HL-60 (cell line): ENCODE measurements at regions not wholly inside any gene's neighbourhood (a gene's known extent, or its start where the extent isn't known, plus 50 kb on each side); places are given as distances from the start of the nearest gene placed in this dataset.

Source experiments
- DNase-seq, 2 experiments: peaks; one replicate each; pipeline ENCODE4 v3.0.0-alpha.2; 2010 to 2020; ENCODE audit warnings: low read depth in 1 of 2, low spot score in 1 of 2
- H3K27ac ChIP-seq: fragments of 250-450 bp; sonication (Bioruptor Pico); replicated peaks from 2 replicates; pipeline ENCODE4 v1.5.1; 2020; ENCODE audit warnings: mild to moderate bottlenecking, moderate library complexity
- H3K27me3 ChIP-seq: fragments of 250-450 bp; sonication (Bioruptor Pico); 2 replicates; pipeline ENCODE4 v1.5.1; 2021; ENCODE audit warnings: mild to moderate bottlenecking, moderate library complexity; ENCODE audit not compliant: insufficient read depth, poor library complexity, severe bottlenecking
- H3K4me3 ChIP-seq: replicated peaks from 2 replicates; pipeline ENCODE4 v1.5.1; 2011; ENCODE audit warnings: mild to moderate bottlenecking, control low read depth, low read length; ENCODE audit not compliant: insufficient read depth
- GABPA ChIP-seq: IDR thresholded peaks from 2 replicates; pipeline ENCODE4 v1.6.1; 2012; ENCODE audit warnings: low read depth
- POLR2AphosphoS5 ChIP-seq: IDR thresholded peaks from 2 replicates; pipeline ENCODE4 v1.6.1; 2012; ENCODE audit warnings: low read depth
- SPI1 ChIP-seq: IDR thresholded peaks from 2 replicates; pipeline ENCODE4 v1.6.1; 2012; ENCODE audit warnings: low read depth, mild to moderate bottlenecking, borderline replicate concordance
- TF ChIP-seq, protein P1 (sequence below): IDR thresholded peaks from one replicate; pipeline ENCODE4 v1.5.1; 2011; ENCODE audit warnings: low read length, control low read depth, inconsistent platforms; ENCODE audit not compliant: insufficient read depth
- TF ChIP-seq, protein P2 (sequence below): IDR thresholded peaks from 2 replicates; pipeline ENCODE4 v1.6.1; 2012; ENCODE audit warnings: low read depth; ENCODE audit not compliant: insufficient replicate concordance

GRCh38 chr12:88985011-88985410, 367.3 kb downstream of the DUSP6 start:
- Histone ChIP-seq H3K27ac (no peak overlapping the region), H3K27me3 (no peaks in the 10 kb centered on the region), H3K4me3 (no peak overlapping the region)
- no peak for DNase-seq
- TF ChIP-seq, protein P1, sequence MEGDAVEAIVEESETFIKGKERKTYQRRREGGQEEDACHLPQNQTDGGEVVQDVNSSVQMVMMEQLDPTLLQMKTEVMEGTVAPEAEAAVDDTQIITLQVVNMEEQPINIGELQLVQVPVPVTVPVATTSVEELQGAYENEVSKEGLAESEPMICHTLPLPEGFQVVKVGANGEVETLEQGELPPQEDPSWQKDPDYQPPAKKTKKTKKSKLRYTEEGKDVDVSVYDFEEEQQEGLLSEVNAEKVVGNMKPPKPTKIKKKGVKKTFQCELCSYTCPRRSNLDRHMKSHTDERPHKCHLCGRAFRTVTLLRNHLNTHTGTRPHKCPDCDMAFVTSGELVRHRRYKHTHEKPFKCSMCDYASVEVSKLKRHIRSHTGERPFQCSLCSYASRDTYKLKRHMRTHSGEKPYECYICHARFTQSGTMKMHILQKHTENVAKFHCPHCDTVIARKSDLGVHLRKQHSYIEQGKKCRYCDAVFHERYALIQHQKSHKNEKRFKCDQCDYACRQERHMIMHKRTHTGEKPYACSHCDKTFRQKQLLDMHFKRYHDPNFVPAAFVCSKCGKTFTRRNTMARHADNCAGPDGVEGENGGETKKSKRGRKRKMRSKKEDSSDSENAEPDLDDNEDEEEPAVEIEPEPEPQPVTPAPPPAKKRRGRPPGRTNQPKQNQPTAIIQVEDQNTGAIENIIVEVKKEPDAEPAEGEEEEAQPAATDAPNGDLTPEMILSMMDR = no peak
- TF ChIP-seq SPI1 (no peak), GABPA (no peak), POLR2AphosphoS5 (no peak)
- TF ChIP-seq, protein P2, sequence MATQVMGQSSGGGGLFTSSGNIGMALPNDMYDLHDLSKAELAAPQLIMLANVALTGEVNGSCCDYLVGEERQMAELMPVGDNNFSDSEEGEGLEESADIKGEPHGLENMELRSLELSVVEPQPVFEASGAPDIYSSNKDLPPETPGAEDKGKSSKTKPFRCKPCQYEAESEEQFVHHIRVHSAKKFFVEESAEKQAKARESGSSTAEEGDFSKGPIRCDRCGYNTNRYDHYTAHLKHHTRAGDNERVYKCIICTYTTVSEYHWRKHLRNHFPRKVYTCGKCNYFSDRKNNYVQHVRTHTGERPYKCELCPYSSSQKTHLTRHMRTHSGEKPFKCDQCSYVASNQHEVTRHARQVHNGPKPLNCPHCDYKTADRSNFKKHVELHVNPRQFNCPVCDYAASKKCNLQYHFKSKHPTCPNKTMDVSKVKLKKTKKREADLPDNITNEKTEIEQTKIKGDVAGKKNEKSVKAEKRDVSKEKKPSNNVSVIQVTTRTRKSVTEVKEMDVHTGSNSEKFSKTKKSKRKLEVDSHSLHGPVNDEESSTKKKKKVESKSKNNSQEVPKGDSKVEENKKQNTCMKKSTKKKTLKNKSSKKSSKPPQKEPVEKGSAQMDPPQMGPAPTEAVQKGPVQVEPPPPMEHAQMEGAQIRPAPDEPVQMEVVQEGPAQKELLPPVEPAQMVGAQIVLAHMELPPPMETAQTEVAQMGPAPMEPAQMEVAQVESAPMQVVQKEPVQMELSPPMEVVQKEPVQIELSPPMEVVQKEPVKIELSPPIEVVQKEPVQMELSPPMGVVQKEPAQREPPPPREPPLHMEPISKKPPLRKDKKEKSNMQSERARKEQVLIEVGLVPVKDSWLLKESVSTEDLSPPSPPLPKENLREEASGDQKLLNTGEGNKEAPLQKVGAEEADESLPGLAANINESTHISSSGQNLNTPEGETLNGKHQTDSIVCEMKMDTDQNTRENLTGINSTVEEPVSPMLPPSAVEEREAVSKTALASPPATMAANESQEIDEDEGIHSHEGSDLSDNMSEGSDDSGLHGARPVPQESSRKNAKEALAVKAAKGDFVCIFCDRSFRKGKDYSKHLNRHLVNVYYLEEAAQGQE = no peak

GRCh38 chr12:88982694-88983093, 369.6 kb downstream of the DUSP6 start:
- TF ChIP-seq GABPA = no peak
- TF ChIP-seq, protein P2 = no peak
- Histone ChIP-seq H3K27me3 (no peaks in the 10 kb centered on the region), H3K27ac (no peak overlapping the region), H3K4me3 (no peak overlapping the region)
- no peak for DNase-seq

DNA sequence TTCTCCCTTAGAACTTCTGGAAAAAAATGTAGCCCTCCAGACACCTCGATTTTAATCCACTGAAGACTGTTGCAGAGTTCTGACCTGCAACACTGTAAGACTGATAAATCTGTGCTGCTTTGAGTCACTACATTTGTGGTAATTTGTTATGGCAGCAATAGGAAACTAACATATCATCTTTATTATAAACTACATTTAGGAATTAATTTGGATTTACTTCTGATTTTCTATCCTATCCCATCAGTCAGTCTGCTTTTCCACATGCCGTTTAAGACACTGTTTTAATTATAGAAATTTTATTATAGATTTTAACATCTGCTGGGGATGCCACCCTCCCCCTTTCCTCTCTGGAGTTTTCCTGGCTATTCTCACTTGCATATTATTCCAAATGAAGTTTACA, 375.2 kb downstream of the DUSP6 start:
- Histone ChIP-seq H3K4me3 (no peak overlapping the region), H3K27me3 (no peaks in the 10 kb centered on the region), H3K27ac (no peak overlapping the region)
- DNase-seq = no peak
- TF ChIP-seq SPI1 = no peak
- TF ChIP-seq, protein P1 = no peak
- no peak for TF ChIP-seq GABPA
- TF ChIP-seq, protein P2 = no peak
- TF ChIP-seq POLR2AphosphoS5 = no peak

- TF ChIP-seq POLR2AphosphoS5 = no peak
- TF ChIP-seq, protein P2 = no peak
- no peak for TF ChIP-seq GABPA
- no peak for TF ChIP-seq SPI1
- TF ChIP-seq, protein P1 = no peak
- no peak for DNase-seq
- no peaks in the 10 kb centered on the region for H3K27me3 ChIP-seq
Observed at GRCh38 chr12:88973998-88974397, 378.3 kb downstream of the DUSP6 start.

More at GRCh38 chr12:88973998-88974397, 378.3 kb downstream of the DUSP6 start:
- no peak overlapping the region for H3K4me3 ChIP-seq
- no peak overlapping the region for H3K27ac ChIP-seq
